MM.1S (cell line): ENCODE measurements at regions not wholly inside any gene's neighbourhood (a gene's known extent, or its start where the extent isn't known, plus 50 kb on each side); places are given as distances from the start of the nearest gene placed in this dataset.

Source experiments
- DNase-seq: peaks from one replicate; pipeline ENCODE4 v3.0.0-alpha.2; 2015
- H2AFZ ChIP-seq: fragments of 300-600 bp; sonication (generic); 2 replicates; pipeline ENCODE4 v1.6.0; 2016; ENCODE audit warnings: antibody characterized with exemption, low read length
- H3F3A ChIP-seq: fragments of 300-600 bp; sonication (generic); 2 replicates; pipeline ENCODE4 v1.6.1; 2016; ENCODE audit warnings: mild to moderate bottlenecking, antibody characterized with exemption, low read length, moderate library complexity, mixed read lengths; ENCODE audit not compliant: insufficient read depth
- H3K27ac ChIP-seq: fragments of 300-600 bp; sonication (generic); 2 replicates; pipeline ENCODE4 v1.5.1; 2016; ENCODE audit warnings: mild to moderate bottlenecking, low read length
- H3K27me3 ChIP-seq: fragments of 300-600 bp; sonication (generic); replicated peaks from 2 replicates; pipeline ENCODE4 v1.6.0; 2016; ENCODE audit warnings: low read length; ENCODE audit not compliant: insufficient read depth
- H3K36me3 ChIP-seq: fragments of 300-600 bp; sonication (generic); replicated peaks from 2 replicates; pipeline ENCODE4 v1.6.1; 2016; ENCODE audit warnings: mild to moderate bottlenecking, low read length, mixed read lengths; ENCODE audit not compliant: insufficient read depth
- H3K4me1 ChIP-seq: fragments of 300-600 bp; sonication (generic); 2 replicates; pipeline ENCODE4 v1.6.1; 2016; ENCODE audit warnings: low read length, mixed read lengths
- H3K4me2 ChIP-seq: fragments of 300-600 bp; sonication (generic); 2 replicates; pipeline ENCODE4 v1.6.0; 2016; ENCODE audit warnings: low read depth, low read length
- H3K4me3 ChIP-seq: fragments of 300-600 bp; sonication (generic); 2 replicates; pipeline ENCODE4 v1.5.1; 2016; ENCODE audit warnings: low read length, mixed read lengths
- H3K79me2 ChIP-seq: fragments of 300-600 bp; sonication (generic); 2 replicates; pipeline ENCODE4 v1.6.1; 2016; ENCODE audit warnings: mixed run types, low read length, mixed read lengths
- H3K9ac ChIP-seq: fragments of 300-600 bp; sonication (generic); 2 replicates; pipeline ENCODE4 v1.6.1; 2016; ENCODE audit warnings: low read length, mixed read lengths
- H3K9me2 ChIP-seq: fragments of 300-600 bp; sonication (generic); replicated peaks from 2 replicates; pipeline ENCODE4 v1.6.1; 2016; ENCODE audit warnings: mild to moderate bottlenecking, low read length, mixed read lengths; ENCODE audit not compliant: insufficient read depth
- H3K9me3 ChIP-seq: fragments of 300-600 bp; sonication (generic); replicated peaks from 2 replicates; pipeline ENCODE4 v1.6.1; 2016; ENCODE audit warnings: mild to moderate bottlenecking, low read length, mixed read lengths; ENCODE audit not compliant: insufficient read depth
- H4K20me1 ChIP-seq: fragments of 300-600 bp; sonication (generic); 2 replicates; pipeline ENCODE4 v1.6.1; 2016; ENCODE audit warnings: mild to moderate bottlenecking, low read length, moderate library complexity, mixed read lengths; ENCODE audit not compliant: insufficient read depth
- CTCF ChIP-seq: fragments of 300-600 bp; sonication (generic); IDR thresholded peaks from 2 replicates; pipeline ENCODE4 v1.5.1; 2016; ENCODE audit warnings: antibody characterized with exemption, low read length, mixed read lengths
- EZH2 ChIP-seq: fragments of 300-600 bp; sonication (generic); optimal IDR thresholded peaks from 2 replicates; pipeline ENCODE3; 2017; ENCODE audit warnings: low read depth, mild to moderate bottlenecking, antibody characterized with exemption, low read length, mixed read lengths
- EZH2phosphoT487 ChIP-seq: fragments of 300-600 bp; sonication (generic); IDR thresholded peaks from 2 replicates; pipeline ENCODE4 v1.6.1; 2018; ENCODE audit warnings: antibody characterized with exemption, low read length

GRCh38 chr3:15886521-15886920 is 88.7 kb upstream of the ANKRD28 start:
- H3K4me1 ChIP-seq = no peaks in the 10 kb centered on the region
- no peak overlapping the region for H3K4me3 ChIP-seq
- no peak overlapping the region for H3K4me2 ChIP-seq
- H3K27me3 ChIP-seq = no peaks in the 10 kb centered on the region
- TF ChIP-seq CTCF = no peak
- no peak for TF ChIP-seq EZH2phosphoT487
- no peak for TF ChIP-seq EZH2
- H3K27ac ChIP-seq = no peak overlapping the region
- H3K9me2 ChIP-seq = no peaks in the 10 kb centered on the region
- H2AFZ ChIP-seq = no peak overlapping the region
- H3K9me3 ChIP-seq = no peaks in the 10 kb centered on the region
- no peak for DNase-seq
- no peak overlapping the region for H3K9ac ChIP-seq
- H3K36me3 ChIP-seq = no peaks in the 10 kb centered on the region
- no peaks in the 10 kb centered on the region for H3F3A ChIP-seq
- H3K79me2 ChIP-seq = no peaks in the 10 kb centered on the region
- H4K20me1 ChIP-seq = no peaks in the 10 kb centered on the region

GRCh38 chr3:15887261-15887660 is 89.5 kb upstream of the ANKRD28 start:
- Histone ChIP-seq H3K79me2 (no peaks in the 10 kb centered on the region), H3K9me3 (no peaks in the 10 kb centered on the region), H3K4me2 (no peak overlapping the region), H3K9ac (no peak overlapping the region), H4K20me1 (no peaks in the 10 kb centered on the region), H3K27ac (no peak overlapping the region), H3F3A (no peaks in the 10 kb centered on the region), H2AFZ (no peak overlapping the region), H3K9me2 (no peaks in the 10 kb centered on the region), H3K27me3 (no peaks in the 10 kb centered on the region), H3K4me1 (no peaks in the 10 kb centered on the region), H3K36me3 (no peaks in the 10 kb centered on the region), H3K4me3 (no peak overlapping the region)
- TF ChIP-seq EZH2phosphoT487 (no peak), EZH2 (no peak)
- no peak for DNase-seq

- Histone ChIP-seq H2AFZ (no peak overlapping the region), H3K79me2 (no peaks in the 10 kb centered on the region), H3K4me1 (0 out of 2 replicates have a peak, but pooled peaks cover 5% of the 10 kb centered on the region), H3K4me3 (no peak overlapping the region), H3F3A (no peaks in the 10 kb centered on the region), H3K9me3 (no peaks in the 10 kb centered on the region), H4K20me1 (no peaks in the 10 kb centered on the region), H3K27ac (no peak overlapping the region), H3K4me2 (no peak overlapping the region), H3K9me2 (no peaks in the 10 kb centered on the region), H3K36me3 (no peaks in the 10 kb centered on the region), H3K9ac (no peak overlapping the region), H3K27me3 (no peaks in the 10 kb centered on the region)
- no peak for DNase-seq
- TF ChIP-seq EZH2phosphoT487 = no peak
- no peak for TF ChIP-seq CTCF
- TF ChIP-seq EZH2 = no peak
Observed at GRCh38 chr3:15889936-15890335, 92.2 kb upstream of the ANKRD28 start.

- 0 out of 2 replicates have a peak, but pooled peaks cover 5% of the 10 kb centered on the region for H3K4me1 ChIP-seq
- H3K9me3 ChIP-seq = no peaks in the 10 kb centered on the region
- DNase-seq = peak; percentile 24
- no peaks in the 10 kb centered on the region for H4K20me1 ChIP-seq
- H3F3A ChIP-seq = no peaks in the 10 kb centered on the region
- no peak overlapping the region for H3K9ac ChIP-seq
- no peak overlapping the region for H2AFZ ChIP-seq
- no peaks in the 10 kb centered on the region for H3K79me2 ChIP-seq
- H3K4me2 ChIP-seq = no peak overlapping the region
- TF ChIP-seq EZH2 (no peak), CTCF (no peak), EZH2phosphoT487 (no peak)
- H3K36me3 ChIP-seq = no peaks in the 10 kb centered on the region
- H3K27me3 ChIP-seq = no peaks in the 10 kb centered on the region
- H3K9me2 ChIP-seq = no peaks in the 10 kb centered on the region
- H3K27ac ChIP-seq = no peak overlapping the region
- H3K4me3 ChIP-seq = no peak overlapping the region
Observed at GRCh38 chr3:15892311-15893227, 94.8 kb upstream of the ANKRD28 start.
